ENCODE measurements at regions not wholly inside any gene's neighbourhood (a gene's known extent, or its start where the extent isn't known, plus 50 kb on each side); places are given as distances from the start of the nearest gene placed in this dataset.

DNA sequence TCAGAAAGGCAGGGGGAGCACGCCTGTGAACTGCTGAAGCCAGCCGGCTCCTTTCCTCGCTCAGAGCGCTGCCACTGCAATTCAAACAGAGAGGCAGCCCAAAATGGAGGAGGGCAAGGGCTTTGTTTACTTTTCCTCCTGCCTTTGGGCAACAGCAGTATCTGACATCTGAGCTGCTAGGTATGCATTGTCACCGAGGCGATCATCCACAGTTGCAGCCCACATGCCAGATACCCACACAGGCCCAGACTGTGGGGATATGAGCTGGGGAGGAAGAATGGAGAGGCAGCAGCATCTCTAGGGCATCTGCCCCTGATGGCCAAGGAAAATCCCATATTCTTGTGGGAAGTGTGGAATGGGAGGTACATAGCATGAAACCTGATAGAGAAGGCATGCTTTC is 357.1 kb downstream of the BARHL2 start:
- TF ChIP-seq CTCF (IDR thresholded peaks at IDR 0.05; ENCODE audit: low read depth, low read length) = no peak
- Histone ChIP-seq H3K9me3 (no peaks in the 10 kb centered on the region), H3K4me1 (no peaks in the 10 kb centered on the region), H3K36me3 (no peaks in the 10 kb centered on the region), H3K4me3 (ENCODE audit: low read depth, low read length) (no peak overlapping the region), H3K27me3 (no peaks in the 10 kb centered on the region)
- DNase-seq = no peak

GRCh38 chr1:90358448-90358847 is 358.7 kb downstream of the BARHL2 start:
- Histone ChIP-seq H3K4me1 (no peaks in the 10 kb centered on the region), H3K9me3 (no peaks in the 10 kb centered on the region), H3K36me3 (no peaks in the 10 kb centered on the region), H3K27me3 (no peaks in the 10 kb centered on the region), H3K4me3 (ENCODE audit: low read depth, low read length) (no peak overlapping the region)
- DNase-seq = no peak
- no peak for TF ChIP-seq CTCF (IDR thresholded peaks at IDR 0.05; ENCODE audit: low read depth, low read length)

- Histone ChIP-seq H3K4me1 (no peaks in the 10 kb centered on the region), H3K9me3 (no peaks in the 10 kb centered on the region), H3K4me3 (ENCODE audit: low read depth, low read length) (no peak overlapping the region), H3K36me3 (no peaks in the 10 kb centered on the region), H3K27me3 (no peaks in the 10 kb centered on the region)
- DNase-seq = no peak
- no peak for TF ChIP-seq CTCF (IDR thresholded peaks at IDR 0.05; ENCODE audit: low read depth, low read length)
Measured at GRCh38 chr1:90357995-90358394, 359.1 kb downstream of the BARHL2 start.

DNA sequence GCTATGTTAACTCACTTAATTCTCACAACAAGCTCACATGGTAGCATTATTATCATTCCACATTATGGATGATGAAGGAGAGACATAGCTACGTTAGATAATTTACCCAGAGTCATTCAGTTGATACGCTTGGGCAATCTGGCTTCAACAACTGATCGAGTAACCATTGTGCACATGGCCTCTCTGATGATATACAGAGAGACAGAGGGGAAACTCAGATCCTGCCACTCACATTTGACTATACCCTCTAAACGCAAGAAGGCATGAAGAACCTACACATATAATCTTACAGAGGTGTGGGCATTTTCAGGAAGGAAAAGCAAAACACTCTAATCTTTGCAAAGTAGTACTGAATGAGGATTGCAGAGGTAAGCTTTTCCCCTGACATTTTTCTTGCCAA is 360.1 kb downstream of the BARHL2 start:
- H3K27me3 ChIP-seq = no peaks in the 10 kb centered on the region
- no peaks in the 10 kb centered on the region for H3K9me3 ChIP-seq
- no peaks in the 10 kb centered on the region for H3K4me1 ChIP-seq
- no peaks in the 10 kb centered on the region for H3K36me3 ChIP-seq
- DNase-seq = no peak
- TF ChIP-seq CTCF (IDR thresholded peaks at IDR 0.05; ENCODE audit: low read depth, low read length) = no peak
- H3K4me3 ChIP-seq (ENCODE audit: low read depth, low read length) = no peak overlapping the region

GRCh38 chr1:90356101-90356500 is 361.0 kb downstream of the BARHL2 start:
- no peaks in the 10 kb centered on the region for H3K4me1 ChIP-seq
- H3K27me3 ChIP-seq = no peaks in the 10 kb centered on the region
- no peak overlapping the region for H3K4me3 ChIP-seq (ENCODE audit: low read depth, low read length)
- TF ChIP-seq CTCF (IDR thresholded peaks at IDR 0.05; ENCODE audit: low read depth, low read length) = no peak
- H3K9me3 ChIP-seq = no peaks in the 10 kb centered on the region
- no peaks in the 10 kb centered on the region for H3K36me3 ChIP-seq
- DNase-seq = no peak

- DNase-seq = no peak
- no peaks in the 10 kb centered on the region for H3K4me1 ChIP-seq
- no peak overlapping the region for H3K4me3 ChIP-seq (ENCODE audit: low read depth, low read length)
- H3K36me3 ChIP-seq = no peaks in the 10 kb centered on the region
- H3K9me3 ChIP-seq = no peaks in the 10 kb centered on the region
- TF ChIP-seq CTCF (IDR thresholded peaks at IDR 0.05; ENCODE audit: low read depth, low read length) = no peak
- H3K27me3 ChIP-seq = no peaks in the 10 kb centered on the region
Measured at GRCh38 chr1:90354704-90355103, 359.8 kb downstream of the ZNF326 start.

All from BE2C (cell line).